Spleen (tissue), 11 donors: ENCODE measurements at regions not wholly inside any gene's neighbourhood (a gene's known extent, or its start where the extent isn't known, plus 50 kb on each side); places are given as distances from the start of the nearest gene placed in this dataset.
"Not testable (repeated sequence)": the region's sequence is repeated elsewhere in the genome, so short reads cannot be mapped to it uniquely, and the experiment has no call there.

ENCODE experiments used
- DNase-seq: peaks from one replicate; pipeline ENCODE4 v3.0.0-alpha.2; 2020
- H3K27ac ChIP-seq, 8 donors: fragments of 200-600 bp; sonication (generic) in 7 of 8; 1 replicate in 4 of 8; 2 replicates in 4 of 8; pipeline versions ENCODE4 v1.5.0 to v1.8.0; 2016 to 2021; ENCODE audit warnings: inconsistent platforms in 4 of 8, mild to moderate bottlenecking in 4 of 8, moderate library complexity in 1 of 8
- H3K27me3 ChIP-seq, 7 donors: fragments of 200-600 bp; sonication (generic) in 6 of 7; replicated peaks in 1 of 7; 1 replicate in 4 of 7; 2 replicates in 3 of 7; pipeline versions ENCODE4 v1.5.0 to v1.8.0; 2016 to 2021; ENCODE audit warnings: inconsistent platforms in 3 of 7, mild to moderate bottlenecking in 1 of 7
- H3K36me3 ChIP-seq, 6 donors: fragments of 200-600 bp; sonication (generic) in 5 of 6; 1 replicate in 4 of 6; 2 replicates in 2 of 6; pipeline versions ENCODE4 v1.5.0 to v1.8.0; 2016 to 2021; ENCODE audit warnings: inconsistent platforms in 2 of 6
- H3K4me1 ChIP-seq, 6 donors: fragments of 200-600 bp; sonication (generic) in 5 of 6; 1 replicate in 3 of 6; 2 replicates in 3 of 6; pipeline versions ENCODE4 v1.5.0 to v1.8.0; 2016 to 2021; ENCODE audit warnings: inconsistent platforms in 3 of 6
- H3K4me3 ChIP-seq, 8 donors: fragments of 200-600 bp; sonication (generic) in 7 of 8; 1 replicate in 4 of 8; 2 replicates in 4 of 8; pipeline versions ENCODE4 v1.5.0 to v1.8.0; 2016 to 2021; ENCODE audit warnings: inconsistent platforms in 4 of 8, mild to moderate bottlenecking in 4 of 8, moderate library complexity in 2 of 8
- H3K9me3 ChIP-seq, 8 donors: fragments of 200-600 bp; sonication (generic) in 7 of 8; 1 replicate in 4 of 8; 2 replicates in 4 of 8; pipeline versions ENCODE4 v1.5.0 to v1.8.0; 2016 to 2021; ENCODE audit warnings: inconsistent platforms in 4 of 8
- POLR2A ChIP-seq, 3 donors: fragments of 450-650 bp; IDR thresholded peaks; one replicate each; pipeline ENCODE4 v1.5.1; 2017; ENCODE audit warnings: antibody characterized with exemption in 3 of 3, mild to moderate bottlenecking in 1 of 3
- POLR2AphosphoS5 ChIP-seq, 3 donors: sonication (generic); formaldehyde crosslinking; IDR thresholded peaks; one replicate each; pipeline ENCODE4 v1.5.1; 2017; ENCODE audit warnings: antibody characterized with exemption in 3 of 3
- WGBS, 5 donors: extraction: QIAGEN DNeasy Blood & Tissue Kit in 3 of 5; methylation state at CpG; one replicate each; pipeline versions ENCODE4 v1.1.5 to v1.1.7; 2013 to 2018; 5-methylcytosine and 5-hydroxymethylcytosine counted together
- intact Hi-C: fragments of 100-400 bp; cut with DNase I; formaldehyde crosslinking; loops from one replicate; pipeline ENCODE4 v1.15.0; 2023; ENCODE audit warnings: low total_unique reads
- TF ChIP-seq, protein P1 (sequence below), 11 experiments: fragments of 200-600 bp in 7 of 11; fragments of 450-650 bp in 4 of 11; sonication (generic) in 4 of 11; IDR thresholded peaks in 8 of 11; conservative IDR thresholded peaks in 3 of 11; 1 replicate in 7 of 11; 2 replicates in 4 of 11; pipeline versions ENCODE4 v1.4.0 to v1.8.0; 2016 to 2021; ENCODE audit warnings: antibody characterized with exemption in 11 of 11, inconsistent platforms in 4 of 11, mild to moderate bottlenecking in 1 of 11
- donor health status: healthy with polysubstance abuse.
- donor health status: DM: no; HTN: no; CAD: no; lungs with moderate emphysema.
- donor health status: DM: no; HTN: no; CAD: no.
- donor health status: Bipolar disorder and iron deficiency.
- donor health status: healthy.
- donor health status: DM: no; HTN: no; CAD: no.
- donor health status: DM: yes; HTN: yes; CAD: no.

DNA sequence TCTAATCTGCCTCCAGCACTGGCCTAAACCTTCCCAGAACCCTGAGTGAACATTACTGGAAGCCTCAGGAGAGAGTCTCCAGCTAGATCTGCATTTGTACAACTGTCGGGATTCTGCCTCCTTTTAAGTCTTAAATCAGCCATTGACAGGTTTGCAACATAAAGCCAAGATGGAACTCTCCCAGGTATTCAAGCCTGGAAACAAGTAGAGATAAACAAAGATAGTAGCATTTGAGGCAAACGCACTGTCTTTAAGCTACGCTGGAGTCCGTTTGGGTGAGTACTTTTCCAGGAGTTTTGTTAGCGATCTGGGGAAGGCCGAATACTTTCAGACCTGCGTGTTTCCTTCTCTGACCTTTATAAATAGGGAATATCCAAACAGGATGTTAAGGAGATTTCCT is 317.2 kb upstream of the FZD8 start:
- 50 to 71% (median 64%) methylated on average over 7 of the region's 7 CpGs for WGBS, 5 donors
- intact Hi-C loops: no loop called here
- Histone ChIP-seq H3K4me1 (no peaks in the 10 kb centered on the region), H3K27ac (peak overlapping the region in 1 of 8 donors; percentile 3), H3K4me3 (no peak overlapping the region), H3K36me3 (no peaks in the 10 kb centered on the region), H3K9me3 (no peaks in the 10 kb centered on the region), H3K27me3 (no peaks in the 10 kb centered on the region)
- TF ChIP-seq, protein P1, sequence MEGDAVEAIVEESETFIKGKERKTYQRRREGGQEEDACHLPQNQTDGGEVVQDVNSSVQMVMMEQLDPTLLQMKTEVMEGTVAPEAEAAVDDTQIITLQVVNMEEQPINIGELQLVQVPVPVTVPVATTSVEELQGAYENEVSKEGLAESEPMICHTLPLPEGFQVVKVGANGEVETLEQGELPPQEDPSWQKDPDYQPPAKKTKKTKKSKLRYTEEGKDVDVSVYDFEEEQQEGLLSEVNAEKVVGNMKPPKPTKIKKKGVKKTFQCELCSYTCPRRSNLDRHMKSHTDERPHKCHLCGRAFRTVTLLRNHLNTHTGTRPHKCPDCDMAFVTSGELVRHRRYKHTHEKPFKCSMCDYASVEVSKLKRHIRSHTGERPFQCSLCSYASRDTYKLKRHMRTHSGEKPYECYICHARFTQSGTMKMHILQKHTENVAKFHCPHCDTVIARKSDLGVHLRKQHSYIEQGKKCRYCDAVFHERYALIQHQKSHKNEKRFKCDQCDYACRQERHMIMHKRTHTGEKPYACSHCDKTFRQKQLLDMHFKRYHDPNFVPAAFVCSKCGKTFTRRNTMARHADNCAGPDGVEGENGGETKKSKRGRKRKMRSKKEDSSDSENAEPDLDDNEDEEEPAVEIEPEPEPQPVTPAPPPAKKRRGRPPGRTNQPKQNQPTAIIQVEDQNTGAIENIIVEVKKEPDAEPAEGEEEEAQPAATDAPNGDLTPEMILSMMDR (IDR thresholded peaks at IDR 0.05 in 8 of 11, conservative IDR thresholded peaks at IDR 0.05 in 3 of 11): no peak
- no peak for TF ChIP-seq POLR2AphosphoS5 (IDR thresholded peaks at IDR 0.05)
- no peak for TF ChIP-seq POLR2A (IDR thresholded peaks at IDR 0.05)
- no peak for DNase-seq

GRCh38 chr10:35958609-35959008 is 316.5 kb upstream of the FZD8 start:
- H3K9me3 ChIP-seq, H3K27ac ChIP-seq, H3K4me3 ChIP-seq, H3K27me3 ChIP-seq, intact Hi-C loops, DNase-seq, H3K36me3 ChIP-seq, H3K4me1 ChIP-seq: not testable (repeated sequence)

- Histone ChIP-seq H3K27ac (no peak overlapping the region), H3K9me3 (no peaks in the 10 kb centered on the region), H3K4me1 (no peaks in the 10 kb centered on the region), H3K4me3 (no peak overlapping the region), H3K36me3 (no peaks in the 10 kb centered on the region), H3K27me3 (no peaks in the 10 kb centered on the region)
- DNase-seq: no peak
- TF ChIP-seq POLR2A (IDR thresholded peaks at IDR 0.05) (no peak), POLR2AphosphoS5 (IDR thresholded peaks at IDR 0.05) (no peak)
- TF ChIP-seq, protein P1 (IDR thresholded peaks at IDR 0.05 in 8 of 11, conservative IDR thresholded peaks at IDR 0.05 in 3 of 11): no peak
- intact Hi-C loops: no loop called here
- 86 to 92% (median 87%) methylated on average over 5 of the region's 5 CpGs for WGBS, 5 donors
These were observed 308.6 kb upstream of the FZD8 start for GRCh38 chr10:35950701-35951100.

DNA sequence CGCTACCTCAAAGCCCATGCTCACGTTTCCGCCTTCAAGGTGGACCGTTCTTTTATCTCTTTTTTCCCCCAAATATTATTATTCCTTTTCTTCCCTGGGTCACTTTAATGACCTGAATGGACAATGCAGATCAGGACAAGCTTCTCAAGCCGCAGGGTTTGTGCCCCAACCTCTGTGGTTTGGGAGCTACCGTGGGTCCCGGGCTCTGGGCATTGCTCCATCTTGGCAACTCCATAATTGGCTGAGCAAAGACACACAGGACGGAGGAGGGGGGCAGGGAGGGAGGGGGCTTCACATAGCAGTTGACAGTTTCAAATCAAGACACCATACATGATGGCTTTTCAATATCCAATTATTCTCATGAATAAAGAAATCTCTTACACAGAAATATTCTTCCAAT is 308.1 kb upstream of the FZD8 start:
- no peaks in the 10 kb centered on the region for H3K36me3 ChIP-seq
- no peak overlapping the region for H3K4me3 ChIP-seq
- no peaks in the 10 kb centered on the region for H3K4me1 ChIP-seq
- H3K27me3 ChIP-seq: no peaks in the 10 kb centered on the region
- 84 to 93% (median 86%) methylated on average over 8 of the region's 8 CpGs for WGBS, 5 donors
- H3K27ac ChIP-seq: no peak overlapping the region
- intact Hi-C loops: no loop called here
- no peak for TF ChIP-seq POLR2A (IDR thresholded peaks at IDR 0.05)
- TF ChIP-seq, protein P1 (IDR thresholded peaks at IDR 0.05 in 8 of 11, conservative IDR thresholded peaks at IDR 0.05 in 3 of 11): no peak
- TF ChIP-seq POLR2AphosphoS5 (IDR thresholded peaks at IDR 0.05): no peak
- H3K9me3 ChIP-seq: no peaks in the 10 kb centered on the region
- DNase-seq: no peak

GRCh38 chr10:35949811-35950211 is 307.7 kb upstream of the FZD8 start:
- H3K9me3 ChIP-seq: no peaks in the 10 kb centered on the region
- H3K27ac ChIP-seq: no peak overlapping the region
- H3K4me1 ChIP-seq: no peaks in the 10 kb centered on the region
- no peaks in the 10 kb centered on the region for H3K36me3 ChIP-seq
- TF ChIP-seq POLR2AphosphoS5 (IDR thresholded peaks at IDR 0.05): no peak
- TF ChIP-seq, protein P1 (IDR thresholded peaks at IDR 0.05 in 8 of 11, conservative IDR thresholded peaks at IDR 0.05 in 3 of 11): no peak
- TF ChIP-seq POLR2A (IDR thresholded peaks at IDR 0.05): no peak
- intact Hi-C loops: no loop called here
- H3K27me3 ChIP-seq: no peaks in the 10 kb centered on the region
- H3K4me3 ChIP-seq: no peak overlapping the region
- no peak for DNase-seq
- 84 to 92% (median 88%) methylated on average over 5 of the region's 5 CpGs for WGBS, 5 donors
